RPMI7951 (cell line): ENCODE measurements at regions not wholly inside any gene's neighbourhood (a gene's known extent, or its start where the extent isn't known, plus 50 kb on each side); places are given as distances from the start of the nearest gene placed in this dataset.

Experiments
- DNase-seq: peaks from one replicate; pipeline ENCODE4 v3.0.0-alpha.2; 2012; ENCODE audit warnings: low read depth

GRCh38 chr11:127182586-127183203, 182.1 kb upstream of the KIRREL3 start:
- no peak for DNase-seq

GRCh38 chr11:127157225-127157624, 156.7 kb upstream of the KIRREL3 start:
- no peak for DNase-seq

- DNase-seq, result no peak
Measured at GRCh38 chr11:127149410-127149809, 148.8 kb upstream of the KIRREL3 start.

- DNase-seq, result no peak
Measured at GRCh38 chr11:127143251-127143650, 142.7 kb upstream of the KIRREL3 start.

- no peak for DNase-seq
Measured at GRCh38 chr11:127138613-127139012, 138.0 kb upstream of the KIRREL3 start.

- DNase-seq, result no peak
Measured at GRCh38 chr11:127137771-127138280, 137.3 kb upstream of the KIRREL3 start.

- DNase-seq, result no peak
Measured at GRCh38 chr11:127136438-127136837, 135.9 kb upstream of the KIRREL3 start.

- DNase-seq, result no peak
Measured at GRCh38 chr11:127135256-127135655, 134.7 kb upstream of the KIRREL3 start.

GRCh38 chr11:127133061-127133460, 132.5 kb upstream of the KIRREL3 start:
- peak; percentile 6 for DNase-seq

GRCh38 chr11:127130321-127130720, 129.8 kb upstream of the KIRREL3 start:
- no peak for DNase-seq

GRCh38 chr11:127126986-127127385, 126.4 kb upstream of the KIRREL3 start:
- DNase-seq, result peak; percentile 21

GRCh38 chr11:127119356-127119755, 118.8 kb upstream of the KIRREL3 start:
- no peak for DNase-seq

GRCh38 chr11:127118811-127119210, 118.2 kb upstream of the KIRREL3 start:
- no peak for DNase-seq

- DNase-seq, result no peak
Measured at GRCh38 chr11:127117231-127117739, 116.7 kb upstream of the KIRREL3 start.

- DNase-seq, result no peak
Measured at GRCh38 chr11:127115844-127116243, 115.3 kb upstream of the KIRREL3 start.

- no peak for DNase-seq
Measured at GRCh38 chr11:127114035-127114434, 113.5 kb upstream of the KIRREL3 start.

GRCh38 chr11:127110542-127110941, 110.0 kb upstream of the KIRREL3 start:
- no peak for DNase-seq

- no peak for DNase-seq
Measured at GRCh38 chr11:127109796-127110480, 109.4 kb upstream of the KIRREL3 start.

GRCh38 chr11:127108838-127109237, 108.3 kb upstream of the KIRREL3 start:
- DNase-seq, result no peak

- DNase-seq, result no peak
Measured at GRCh38 chr11:127106938-127107337, 106.4 kb upstream of the KIRREL3 start.

GRCh38 chr11:127105593-127106541, 105.3 kb upstream of the KIRREL3 start:
- peak; percentile 15 for DNase-seq
